Testis (tissue), 2 donors: ENCODE measurements at regions not wholly inside any gene's neighbourhood (a gene's known extent, or its start where the extent isn't known, plus 50 kb on each side); places are given as distances from the start of the nearest gene placed in this dataset.

ENCODE experiments used
- CTCF ChIP-seq, 3 experiments: fragments of 450-650 bp in 2 of 3; fragments of 200-600 bp in 1 of 3; sonication (generic) in 1 of 3; IDR thresholded peaks; one replicate each; pipeline ENCODE4 v1.5.1; 2016 to 2019; ENCODE audit warnings: antibody characterized with exemption in 3 of 3, mild to moderate bottlenecking in 2 of 3, moderate library complexity in 1 of 3
- POLR2A ChIP-seq: fragments of 450-650 bp; IDR thresholded peaks from one replicate; pipeline ENCODE4 v1.6.1; 2017; ENCODE audit warnings: antibody characterized with exemption, mild to moderate bottlenecking, moderate library complexity

GRCh38 chr5:89055695-89056085 lies 172.7 kb upstream of the MEF2C start:
- TF ChIP-seq CTCF (IDR thresholded peaks at IDR 0.05) (no peak), POLR2A (no peak)
